HepG2 (cell line): ENCODE measurements at regions not wholly inside any gene's neighbourhood (a gene's known extent, or its start where the extent isn't known, plus 50 kb on each side); places are given as distances from the start of the nearest gene placed in this dataset.

Experiments used
- ATAC-seq: fragments of 200-7000 bp; cut with Tn5 transposase; 3 replicates; pipeline ENCODE4 v1.9.1; 2020; ENCODE audit warnings: mild to moderate bottlenecking, moderate library complexity
- BruUV-seq: library from RNA; stranded (reverse); fragments of 400-500 nt; replicated peaks from 2 replicates; lab custom pipeline; 2021; lab: Mats Ljungman, UMichigan
- CTCF ChIA-PET: fragments of 300-600 bp; formaldehyde crosslinking; extraction: SDS; loops from one replicate; lab custom pipeline; 2021; ENCODE audit warnings: low total read pairs, inconsistent platforms, low intra/inter-chr PET ratio; lab: Yijun Ruan, JAX
- POLR2A ChIA-PET: fragments of 350-600 bp; sonication (Branson Sonifier 250); formaldehyde crosslinking; loops from one replicate; lab custom pipeline; 2020; ENCODE audit warnings: antibody characterized with exemption, inconsistent platforms; lab: Yijun Ruan, JAX
- DNase-seq: peaks from one replicate; pipeline ENCODE4 v3.0.0-alpha.2; 2015; ENCODE audit warnings: low spot score
- FAIRE-seq: peaks from 3 replicates; lab custom pipeline; 2011; peaks lifted over from hg19 to GRCh38; lab: Jason Lieb, UNC
- H2AFZ ChIP-seq: one replicate; pipeline ENCODE4 v1.6.1; 2011; ENCODE audit warnings: low read length, inconsistent platforms
- H3K27ac ChIP-seq: fragments of 300-600 bp; 3 replicates; pipeline ENCODE4 v1.8.0; 2011; ENCODE audit warnings: mixed run types, mild to moderate bottlenecking, mixed read lengths, low read length, inconsistent platforms; ENCODE audit not compliant: insufficient read depth; ENCODE audit errors: extremely low read length
- H3K27me3 ChIP-seq, 2 experiments: fragments of 200-600 bp in 1 of 2; 2 replicates in 1 of 2; 3 replicates in 1 of 2; pipeline versions ENCODE4 v1.6.0 to v1.8.0; 2011; ENCODE audit warnings: low read length in 2 of 2, mild to moderate bottlenecking in 2 of 2, moderate library complexity in 2 of 2, inconsistent platforms in 1 of 2; ENCODE audit not compliant: insufficient read depth in 2 of 2, control insufficient read depth in 1 of 2
- H3K36me3 ChIP-seq, 2 experiments: fragments of 200-600 bp in 1 of 2; replicated peaks in 1 of 2; 2 replicates in 1 of 2; 3 replicates in 1 of 2; pipeline versions ENCODE4 v1.5.1 to v1.8.0; 2011; ENCODE audit warnings: low read length in 2 of 2, inconsistent platforms in 1 of 2; ENCODE audit not compliant: insufficient read depth in 2 of 2, control insufficient read depth in 1 of 2
- H3K4me1 ChIP-seq: 2 replicates; pipeline ENCODE4 v1.5.1; 2012; ENCODE audit warnings: low read length, inconsistent platforms; ENCODE audit not compliant: insufficient read depth
- H3K4me2 ChIP-seq: 2 replicates; pipeline ENCODE4 v1.6.0; 2011; ENCODE audit warnings: low read depth, low read length, inconsistent platforms
- H3K4me3 ChIP-seq, 3 experiments: fragments of 200-600 bp in 1 of 3; sonication (generic), shearing (Covaris generic) in 1 of 3; replicated peaks in 1 of 3; 2 replicates each; pipeline ENCODE4 v1.5.1; 2011 to 2016; ENCODE audit warnings: low read length in 3 of 3, inconsistent platforms in 2 of 3, low read depth in 2 of 3, mild to moderate bottlenecking in 2 of 3, control low read depth in 1 of 3, mixed read lengths in 1 of 3; ENCODE audit not compliant: insufficient read depth in 1 of 3
- H3K79me2 ChIP-seq: one replicate; pipeline ENCODE4 v1.6.1; 2011; ENCODE audit warnings: low read length, inconsistent platforms; ENCODE audit not compliant: insufficient read depth
- H3K9ac ChIP-seq: 2 replicates; pipeline ENCODE4 v1.6.0; 2011; ENCODE audit warnings: mild to moderate bottlenecking, low read depth, low read length, inconsistent platforms; ENCODE audit not compliant: insufficient read depth
- H3K9me3 ChIP-seq: 2 replicates; pipeline ENCODE4 v1.5.1; 2012; ENCODE audit warnings: mild to moderate bottlenecking, low read length
- H4K20me1 ChIP-seq: 2 replicates; pipeline ENCODE4 v1.6.0; 2011; ENCODE audit warnings: inconsistent platforms, mild to moderate bottlenecking, low read length, moderate library complexity; ENCODE audit not compliant: insufficient read depth
- ATF7 ChIP-seq, 2 experiments: fragments of 450-650 bp in 1 of 2; sonication (generic) in 1 of 2; formaldehyde crosslinking in 1 of 2; IDR thresholded peaks; 2 replicates each; pipeline versions ENCODE4 v1.4.0 to v1.6.1; 2016 to 2020; ENCODE audit warnings: antibody characterized with exemption in 1 of 2, mild to moderate bottlenecking in 1 of 2, missing genetic modification reagents in 1 of 2
- EED ChIP-seq: sonication (generic); formaldehyde crosslinking; IDR thresholded peaks from 2 replicates; pipeline ENCODE4 v1.5.0; 2020; ENCODE audit warnings: mild to moderate bottlenecking, missing genetic modification reagents
- KLF11 ChIP-seq: IDR thresholded peaks from 2 replicates; pipeline ENCODE4 v1.6.1; 2016; ENCODE audit warnings: missing compliant biosample characterization
- MAFF ChIP-seq: IDR thresholded peaks from 2 replicates; pipeline ENCODE4 v1.6.1; 2011; ENCODE audit warnings: low read depth, low read length, improper control_type of control experiment
- MAFK ChIP-seq, 2 experiments: IDR thresholded peaks in 1 of 2; conservative IDR thresholded peaks in 1 of 2; 2 replicates each; pipeline ENCODE4 v1.6.1; 2011; ENCODE audit warnings: improper control_type of control experiment in 2 of 2, low read length in 2 of 2
- PTBP1 ChIP-seq: fragments of 200-400 bp; formaldehyde crosslinking; IDR thresholded peaks from 2 replicates; pipeline ENCODE4 v1.6.1; 2018; ENCODE audit warnings: low read length, low read depth; ENCODE audit not compliant: poor library complexity, severe bottlenecking
- ZBTB42 ChIP-seq: sonication (generic); formaldehyde crosslinking; IDR thresholded peaks from 2 replicates; pipeline ENCODE4 v1.5.0; 2020; ENCODE audit warnings: mild to moderate bottlenecking, missing genetic modification reagents
- ZSCAN22 ChIP-seq: sonication (generic); formaldehyde crosslinking; IDR thresholded peaks from 2 replicates; pipeline ENCODE4 v1.4.0; 2020; ENCODE audit warnings: mild to moderate bottlenecking, missing genetic modification reagents
- WGBS: methylation state at CpG from one replicate; pipeline ENCODE4 v1.1.6; 2017; ENCODE audit warnings: low lambda C conversion rate; 5-methylcytosine and 5-hydroxymethylcytosine counted together
- in situ Hi-C: cut with HindIII; loops from 2 replicates; pipeline ENCODE4 v1.10.0; 2017; ENCODE audit warnings: low pct_unique_long_range_greater_than_20kb; ENCODE audit not compliant: extremely low pct_ligation_motif_present
- intact Hi-C: fragments of 100-400 bp; cut with micrococcal nuclease; formaldehyde crosslinking; loops from one replicate; pipeline ENCODE4 v1.10.0; 2022; ENCODE audit not compliant: unreplicated experiment
- TF ChIP-seq, protein P1 (sequence below): sonication (generic); formaldehyde crosslinking; IDR thresholded peaks from 2 replicates; pipeline ENCODE4 v1.5.0; 2020; ENCODE audit warnings: missing genetic modification reagents
- TF ChIP-seq, protein P2 (sequence below): sonication (generic); formaldehyde crosslinking; IDR thresholded peaks from 2 replicates; pipeline ENCODE4 v1.9.0; 2021; ENCODE audit warnings: missing genetic modification reagents, borderline replicate concordance
- TF ChIP-seq, protein P3 (sequence below): sonication (generic); formaldehyde crosslinking; IDR thresholded peaks from 2 replicates; pipeline ENCODE4 v1.5.1; 2020; ENCODE audit warnings: missing genetic modification reagents, mild to moderate bottlenecking, borderline replicate concordance
- TF ChIP-seq, protein P4 (sequence below): sonication (generic); formaldehyde crosslinking; IDR thresholded peaks from 2 replicates; pipeline ENCODE4 v1.5.0; 2020; ENCODE audit warnings: missing genetic modification reagents

DNA sequence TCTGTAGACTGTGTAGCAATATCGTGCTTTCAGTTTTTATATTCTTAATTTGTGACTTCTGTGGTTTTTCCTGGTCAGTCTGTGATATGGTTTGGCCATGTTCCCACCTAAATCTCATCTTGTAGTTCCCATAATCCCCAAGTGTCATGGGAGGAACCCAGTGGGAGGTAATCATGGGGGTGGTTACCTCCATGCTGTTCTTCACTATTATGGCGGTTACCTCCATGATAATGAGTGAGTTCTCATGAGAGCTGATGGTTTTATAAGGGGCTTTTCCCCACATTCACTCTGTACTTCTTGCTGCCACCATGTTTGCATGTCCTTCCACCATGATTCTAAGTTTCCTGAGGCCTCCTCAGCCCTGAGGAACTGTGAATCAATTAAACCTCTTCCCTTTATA is 169.8 kb downstream of the LEPR start (continued):
- TF ChIP-seq PTBP1 (no peak), ZBTB42 (CRISPR knock-in tag) (no peak)
- TF ChIP-seq, protein P1, sequence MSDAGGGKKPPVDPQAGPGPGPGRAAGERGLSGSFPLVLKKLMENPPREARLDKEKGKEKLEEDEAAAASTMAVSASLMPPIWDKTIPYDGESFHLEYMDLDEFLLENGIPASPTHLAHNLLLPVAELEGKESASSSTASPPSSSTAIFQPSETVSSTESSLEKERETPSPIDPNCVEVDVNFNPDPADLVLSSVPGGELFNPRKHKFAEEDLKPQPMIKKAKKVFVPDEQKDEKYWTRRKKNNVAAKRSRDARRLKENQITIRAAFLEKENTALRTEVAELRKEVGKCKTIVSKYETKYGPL (CRISPR knock-in tag), result no peak

DNA sequence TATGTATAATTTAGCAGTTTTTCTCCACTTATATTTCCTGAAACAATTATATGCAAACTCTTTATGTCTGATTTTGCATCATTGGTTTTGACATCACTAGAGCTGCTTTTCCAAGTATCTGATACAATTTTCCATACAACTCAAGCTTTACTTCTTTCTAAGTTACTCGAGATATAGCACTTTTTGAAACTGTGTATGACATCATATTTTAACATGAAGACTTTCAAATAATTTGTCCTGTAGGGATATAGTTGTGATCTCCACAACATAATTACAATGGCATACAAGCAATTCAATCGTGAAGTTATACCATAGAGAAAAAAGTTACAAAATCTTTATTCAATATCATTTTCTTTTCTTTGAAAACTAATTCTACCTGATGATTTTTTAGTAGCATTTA is 173.0 kb downstream of the LEPR start:
- CTCF ChIA-PET, result no interaction called here

DNA sequence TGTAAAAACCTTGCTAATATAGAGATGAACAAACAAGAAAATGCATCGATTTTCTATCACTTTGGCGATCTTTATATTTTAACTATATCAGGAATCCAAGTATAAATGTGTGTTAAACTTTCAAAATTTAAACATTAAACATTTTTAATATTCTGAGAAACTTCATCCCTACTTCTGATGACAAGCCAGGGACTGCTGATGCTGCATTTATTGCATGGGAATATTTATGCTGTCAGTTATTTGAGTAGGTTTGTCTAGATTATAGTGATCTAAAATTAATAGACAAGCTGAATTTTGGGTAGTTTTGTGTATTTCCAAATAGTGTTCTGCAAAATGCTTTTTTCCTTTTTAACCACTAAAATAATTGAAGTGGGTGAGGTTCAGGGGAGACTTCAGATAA is 175.3 kb downstream of the LEPR start:
- no peak for ATAC-seq
- Histone ChIP-seq H3K4me1 (no peaks in the 10 kb centered on the region), H3K4me3 (no peak overlapping the region), H4K20me1 (no peaks in the 10 kb centered on the region), H3K4me2 (no peak overlapping the region), H3K9ac (no peak overlapping the region), H3K27ac (no peak overlapping the region), H3K79me2 (no peaks in the 10 kb centered on the region), H3K9me3 (no peaks in the 10 kb centered on the region), H3K27me3 (no peaks in the 10 kb centered on the region), H2AFZ (no peak overlapping the region), H3K36me3 (no peaks in the 10 kb centered on the region)
- WGBS, result 48% methylated on average over 2 of the region's 2 CpGs
- POLR2A ChIA-PET, result no interaction called here
- BruUV-seq, result no TSS peak
- CTCF ChIA-PET, result no interaction called here
- no peak for DNase-seq
- no peak for FAIRE-seq
- in situ Hi-C loops (no loop called here), intact Hi-C loops (no loop called here)
- TF ChIP-seq, protein P2, sequence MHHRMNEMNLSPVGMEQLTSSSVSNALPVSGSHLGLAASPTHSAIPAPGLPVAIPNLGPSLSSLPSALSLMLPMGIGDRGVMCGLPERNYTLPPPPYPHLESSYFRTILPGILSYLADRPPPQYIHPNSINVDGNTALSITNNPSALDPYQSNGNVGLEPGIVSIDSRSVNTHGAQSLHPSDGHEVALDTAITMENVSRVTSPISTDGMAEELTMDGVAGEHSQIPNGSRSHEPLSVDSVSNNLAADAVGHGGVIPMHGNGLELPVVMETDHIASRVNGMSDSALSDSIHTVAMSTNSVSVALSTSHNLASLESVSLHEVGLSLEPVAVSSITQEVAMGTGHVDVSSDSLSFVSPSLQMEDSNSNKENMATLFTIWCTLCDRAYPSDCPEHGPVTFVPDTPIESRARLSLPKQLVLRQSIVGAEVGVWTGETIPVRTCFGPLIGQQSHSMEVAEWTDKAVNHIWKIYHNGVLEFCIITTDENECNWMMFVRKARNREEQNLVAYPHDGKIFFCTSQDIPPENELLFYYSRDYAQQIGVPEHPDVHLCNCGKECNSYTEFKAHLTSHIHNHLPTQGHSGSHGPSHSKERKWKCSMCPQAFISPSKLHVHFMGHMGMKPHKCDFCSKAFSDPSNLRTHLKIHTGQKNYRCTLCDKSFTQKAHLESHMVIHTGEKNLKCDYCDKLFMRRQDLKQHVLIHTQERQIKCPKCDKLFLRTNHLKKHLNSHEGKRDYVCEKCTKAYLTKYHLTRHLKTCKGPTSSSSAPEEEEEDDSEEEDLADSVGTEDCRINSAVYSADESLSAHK (CRISPR knock-in tag), result no peak
- TF ChIP-seq, protein P3, sequence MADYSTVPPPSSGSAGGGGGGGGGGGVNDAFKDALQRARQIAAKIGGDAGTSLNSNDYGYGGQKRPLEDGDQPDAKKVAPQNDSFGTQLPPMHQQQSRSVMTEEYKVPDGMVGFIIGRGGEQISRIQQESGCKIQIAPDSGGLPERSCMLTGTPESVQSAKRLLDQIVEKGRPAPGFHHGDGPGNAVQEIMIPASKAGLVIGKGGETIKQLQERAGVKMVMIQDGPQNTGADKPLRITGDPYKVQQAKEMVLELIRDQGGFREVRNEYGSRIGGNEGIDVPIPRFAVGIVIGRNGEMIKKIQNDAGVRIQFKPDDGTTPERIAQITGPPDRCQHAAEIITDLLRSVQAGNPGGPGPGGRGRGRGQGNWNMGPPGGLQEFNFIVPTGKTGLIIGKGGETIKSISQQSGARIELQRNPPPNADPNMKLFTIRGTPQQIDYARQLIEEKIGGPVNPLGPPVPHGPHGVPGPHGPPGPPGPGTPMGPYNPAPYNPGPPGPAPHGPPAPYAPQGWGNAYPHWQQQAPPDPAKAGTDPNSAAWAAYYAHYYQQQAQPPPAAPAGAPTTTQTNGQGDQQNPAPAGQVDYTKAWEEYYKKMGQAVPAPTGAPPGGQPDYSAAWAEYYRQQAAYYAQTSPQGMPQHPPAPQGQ, result no peak
- TF ChIP-seq MAFF (peak; percentile 48), ZSCAN22 (CRISPR knock-in tag) (no peak), KLF11 (no peak), MAFK (conservative IDR thresholded peaks at IDR 0.05 in 1 of 2, IDR thresholded peaks at IDR 0.05 in 1 of 2; ENCODE audit: low read length in 2 of 2) (peak; percentile 24 to 66; a peak in 3 of 4 replicates)

More for the DNA sequence above, 173.0 kb downstream of the LEPR start:
- in situ Hi-C loops, result no loop called here
- H3K79me2 ChIP-seq, result no peaks in the 10 kb centered on the region
- intact Hi-C loops, result no loop called here
- no peaks in the 10 kb centered on the region for H3K27me3 ChIP-seq
- H3K9ac ChIP-seq, result no peak overlapping the region
- POLR2A ChIA-PET, result no interaction called here
- no peaks in the 10 kb centered on the region for H3K9me3 ChIP-seq
- WGBS, result 20% methylated on average over 2 of the region's 2 CpGs
- H3K27ac ChIP-seq, result no peak overlapping the region
- H3K4me1 ChIP-seq, result no peaks in the 10 kb centered on the region
- TF ChIP-seq ATF7 (IDR thresholded peaks at IDR 0.05) (peak; percentile 63), ATF7 (CRISPR knock-in tag; IDR thresholded peaks at IDR 0.05) (no peak), EED (CRISPR knock-in tag) (no peak)
- TF ChIP-seq, protein P4, sequence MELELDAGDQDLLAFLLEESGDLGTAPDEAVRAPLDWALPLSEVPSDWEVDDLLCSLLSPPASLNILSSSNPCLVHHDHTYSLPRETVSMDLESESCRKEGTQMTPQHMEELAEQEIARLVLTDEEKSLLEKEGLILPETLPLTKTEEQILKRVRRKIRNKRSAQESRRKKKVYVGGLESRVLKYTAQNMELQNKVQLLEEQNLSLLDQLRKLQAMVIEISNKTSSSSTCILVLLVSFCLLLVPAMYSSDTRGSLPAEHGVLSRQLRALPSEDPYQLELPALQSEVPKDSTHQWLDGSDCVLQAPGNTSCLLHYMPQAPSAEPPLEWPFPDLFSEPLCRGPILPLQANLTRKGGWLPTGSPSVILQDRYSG (CRISPR knock-in tag), result no peak
- no peak for DNase-seq
- H2AFZ ChIP-seq, result no peak overlapping the region
- H3K4me2 ChIP-seq, result no peak overlapping the region
- FAIRE-seq, result no peak
- no peaks in the 10 kb centered on the region for H4K20me1 ChIP-seq
- BruUV-seq, result no TSS peak
- no peak overlapping the region for H3K4me3 ChIP-seq
- no peak for ATAC-seq
- H3K36me3 ChIP-seq, result no peaks in the 10 kb centered on the region
